ENCODE measurements at regions not wholly inside any gene's neighbourhood (a gene's known extent, or its start where the extent isn't known, plus 50 kb on each side); places are given as distances from the start of the nearest gene placed in this dataset.
"Not testable (repeated sequence)": the region's sequence is repeated elsewhere in the genome, so short reads cannot be mapped to it uniquely, and the experiment has no call there.

- H3K27me3 Mint-ChIP-seq: peaks cover 1% of the 10 kb centered on the region
- DNase-seq (no peak), ATAC-seq (no peak)
- no peak overlapping the region for H3K4me3 Mint-ChIP-seq
- no peak overlapping the region for H3K27ac Mint-ChIP-seq
- no peaks in the 10 kb centered on the region for H3K36me3 Mint-ChIP-seq (ENCODE audit: low read depth)
- H3K9me3 Mint-ChIP-seq: peaks cover 6% of the 10 kb centered on the region
- H3K4me1 Mint-ChIP-seq: no peaks in the 10 kb centered on the region
These were observed 283.1 kb upstream of the CYRIA start for GRCh38 chr2:16948710-16949109.

GRCh38 chr2:16948053-16948452 lies 282.4 kb upstream of the CYRIA start:
- Mint-ChIP-seq H3K9me3 (peaks cover 6% of the 10 kb centered on the region), H3K27me3 (peaks cover 1% of the 10 kb centered on the region), H3K4me3 (no peak overlapping the region), H3K27ac (no peak overlapping the region), H3K4me1 (no peaks in the 10 kb centered on the region), H3K36me3 (ENCODE audit: low read depth) (no peaks in the 10 kb centered on the region)
- DNase-seq (no peak), ATAC-seq (no peak)

- H3K4me1 Mint-ChIP-seq: no peaks in the 10 kb centered on the region
- ATAC-seq: no peak
- H3K36me3 Mint-ChIP-seq (ENCODE audit: low read depth): no peaks in the 10 kb centered on the region
- H3K4me3 Mint-ChIP-seq: no peak overlapping the region
- no peaks in the 10 kb centered on the region for H3K27me3 Mint-ChIP-seq
- DNase-seq: no peak
- peaks cover 8% of the 10 kb centered on the region for H3K9me3 Mint-ChIP-seq
- H3K27ac Mint-ChIP-seq: no peak overlapping the region
These were observed 277.8 kb upstream of the CYRIA start for GRCh38 chr2:16943279-16943958.

GRCh38 chr2:16940214-16940613 lies 274.6 kb upstream of the CYRIA start:
- peaks cover 8% of the 10 kb centered on the region for H3K9me3 Mint-ChIP-seq
- ATAC-seq: no peak
- no peaks in the 10 kb centered on the region for H3K4me1 Mint-ChIP-seq
- no peak overlapping the region for H3K4me3 Mint-ChIP-seq
- H3K27me3 Mint-ChIP-seq: no peaks in the 10 kb centered on the region
- H3K36me3 Mint-ChIP-seq (ENCODE audit: low read depth): no peaks in the 10 kb centered on the region
- H3K27ac Mint-ChIP-seq: no peak overlapping the region
- no peak for DNase-seq

GRCh38 chr2:16939771-16940170 lies 274.1 kb upstream of the CYRIA start:
- no peaks in the 10 kb centered on the region for H3K27me3 Mint-ChIP-seq
- H3K4me1 Mint-ChIP-seq: no peaks in the 10 kb centered on the region
- ATAC-seq (no peak), DNase-seq (no peak)
- no peak overlapping the region for H3K4me3 Mint-ChIP-seq
- H3K27ac Mint-ChIP-seq: no peak overlapping the region
- no peaks in the 10 kb centered on the region for H3K36me3 Mint-ChIP-seq (ENCODE audit: low read depth)
- H3K9me3 Mint-ChIP-seq: peaks cover 8% of the 10 kb centered on the region

- H3K9me3 Mint-ChIP-seq: no peaks in the 10 kb centered on the region
- no peaks in the 10 kb centered on the region for H3K27me3 Mint-ChIP-seq
- ATAC-seq (no peak), DNase-seq (no peak)
- H3K27ac Mint-ChIP-seq: no peak overlapping the region
- no peaks in the 10 kb centered on the region for H3K36me3 Mint-ChIP-seq (ENCODE audit: low read depth)
- no peak overlapping the region for H3K4me3 Mint-ChIP-seq
- H3K4me1 Mint-ChIP-seq: no peaks in the 10 kb centered on the region
These were observed 267.7 kb upstream of the CYRIA start for GRCh38 chr2:16933355-16933754.

- DNase-seq (no peak), ATAC-seq (no peak)
- Mint-ChIP-seq H3K27ac (no peak overlapping the region), H3K27me3 (no peaks in the 10 kb centered on the region), H3K4me3 (no peak overlapping the region), H3K4me1 (no peaks in the 10 kb centered on the region), H3K9me3 (no peaks in the 10 kb centered on the region), H3K36me3 (ENCODE audit: low read depth) (no peaks in the 10 kb centered on the region)
These were observed 267.2 kb upstream of the CYRIA start for GRCh38 chr2:16932826-16933225.

- H3K36me3 Mint-ChIP-seq (ENCODE audit: low read depth): no peaks in the 10 kb centered on the region
- H3K27me3 Mint-ChIP-seq: no peaks in the 10 kb centered on the region
- H3K9me3 Mint-ChIP-seq: no peaks in the 10 kb centered on the region
- H3K4me1 Mint-ChIP-seq: no peaks in the 10 kb centered on the region
- ATAC-seq (no peak), DNase-seq (no peak)
- H3K4me3 Mint-ChIP-seq: no peak overlapping the region
- no peak overlapping the region for H3K27ac Mint-ChIP-seq
These were observed 265.8 kb upstream of the CYRIA start for GRCh38 chr2:16931441-16931840.

GRCh38 chr2:16927398-16927797 lies 261.8 kb upstream of the CYRIA start:
- Mint-ChIP-seq H3K36me3 (ENCODE audit: low read depth) (no peaks in the 10 kb centered on the region), H3K4me1 (no peaks in the 10 kb centered on the region), H3K4me3 (no peak overlapping the region), H3K9me3 (peaks cover 6% of the 10 kb centered on the region), H3K27ac (no peak overlapping the region), H3K27me3 (no peaks in the 10 kb centered on the region)
- no peak for DNase-seq
- no peak for ATAC-seq

GRCh38 chr2:16925145-16925544 lies 259.5 kb upstream of the CYRIA start:
- Mint-ChIP-seq H3K9me3 (peaks cover 6% of the 10 kb centered on the region), H3K27ac (no peak overlapping the region), H3K36me3 (ENCODE audit: low read depth) (no peaks in the 10 kb centered on the region), H3K27me3 (no peaks in the 10 kb centered on the region), H3K4me3 (no peak overlapping the region), H3K4me1 (no peaks in the 10 kb centered on the region)
- DNase-seq (no peak), ATAC-seq (no peak)

GRCh38 chr2:16915341-16915755 lies 249.7 kb upstream of the CYRIA start:
- not testable (repeated sequence) for H3K27ac Mint-ChIP-seq; H3K36me3 Mint-ChIP-seq (ENCODE audit: low read depth); H3K4me3 Mint-ChIP-seq; H3K9me3 Mint-ChIP-seq; H3K27me3 Mint-ChIP-seq; DNase-seq; ATAC-seq; H3K4me1 Mint-ChIP-seq

- H3K4me1 Mint-ChIP-seq: no peaks in the 10 kb centered on the region
- H3K27ac Mint-ChIP-seq: no peak overlapping the region
- peaks cover 7% of the 10 kb centered on the region for H3K9me3 Mint-ChIP-seq
- no peak for DNase-seq
- no peak overlapping the region for H3K4me3 Mint-ChIP-seq
- no peaks in the 10 kb centered on the region for H3K27me3 Mint-ChIP-seq
- no peaks in the 10 kb centered on the region for H3K36me3 Mint-ChIP-seq (ENCODE audit: low read depth)
- no peak for ATAC-seq
These were observed 246.1 kb upstream of the CYRIA start for GRCh38 chr2:16911746-16912145.

GRCh38 chr2:16908656-16909055 lies 243.0 kb upstream of the CYRIA start:
- no peak for DNase-seq
- H3K9me3 Mint-ChIP-seq: no peaks in the 10 kb centered on the region
- H3K36me3 Mint-ChIP-seq (ENCODE audit: low read depth): no peaks in the 10 kb centered on the region

GRCh38 chr2:16907645-16908282 lies 242.1 kb upstream of the CYRIA start:
- no peak for ATAC-seq
- H3K36me3 Mint-ChIP-seq (ENCODE audit: low read depth): no peaks in the 10 kb centered on the region
- no peaks in the 10 kb centered on the region for H3K27me3 Mint-ChIP-seq
- no peak for DNase-seq
- no peak overlapping the region for H3K4me3 Mint-ChIP-seq
- no peaks in the 10 kb centered on the region for H3K9me3 Mint-ChIP-seq
- H3K27ac Mint-ChIP-seq: no peak overlapping the region
- H3K4me1 Mint-ChIP-seq: no peaks in the 10 kb centered on the region

More at GRCh38 chr2:16908656-16909055, 243.0 kb upstream of the CYRIA start:
- Mint-ChIP-seq H3K27ac (no peak overlapping the region), H3K4me3 (no peak overlapping the region), H3K27me3 (no peaks in the 10 kb centered on the region), H3K4me1 (no peaks in the 10 kb centered on the region)
- ATAC-seq: no peak

GRCh38 chr2:16905325-16905724 lies 239.7 kb upstream of the CYRIA start:
- H3K4me1 Mint-ChIP-seq; H3K4me3 Mint-ChIP-seq; H3K9me3 Mint-ChIP-seq; H3K36me3 Mint-ChIP-seq (ENCODE audit: low read depth); H3K27ac Mint-ChIP-seq; ATAC-seq; H3K27me3 Mint-ChIP-seq; DNase-seq: not testable (repeated sequence)

All from activated naive CD8-positive, alpha-beta T cell treated with anti-CD3 and anti-CD28 coated beads, Interleukin-2, amount 50 U/mL, for 24 hours (primary cell).